Trophoblast cell (in vitro differentiated cells and primary cell): ENCODE measurements at regions not wholly inside any gene's neighbourhood (a gene's known extent, or its start where the extent isn't known, plus 50 kb on each side); places are given as distances from the start of the nearest gene placed in this dataset.

Experiments used
- DNase-seq, 2 donors: peaks; one replicate each; pipeline ENCODE4 v3.0.0-alpha.2; 2016
- H2AFZ ChIP-seq: 2 replicates; pipeline ENCODE4 v1.6.1; 2013; ENCODE audit warnings: low read length, moderate library complexity, mild to moderate bottlenecking; ENCODE audit not compliant: insufficient read depth, poor library complexity
- H2AK5ac ChIP-seq: 2 replicates; pipeline ENCODE4 v1.6.1; 2013; ENCODE audit warnings: mild to moderate bottlenecking, low read length
- H2BK120ac ChIP-seq: 2 replicates; pipeline ENCODE4 v1.6.1; 2013; ENCODE audit warnings: low read length, mild to moderate bottlenecking, moderate library complexity; ENCODE audit not compliant: insufficient read depth, poor library complexity
- H2BK12ac ChIP-seq: 2 replicates; pipeline ENCODE4 v1.6.1; 2013; ENCODE audit warnings: mild to moderate bottlenecking, low read length, moderate library complexity
- H2BK5ac ChIP-seq: 2 replicates; pipeline ENCODE4 v1.6.1; 2013; ENCODE audit warnings: low read length, low read depth, moderate library complexity, mild to moderate bottlenecking; ENCODE audit not compliant: poor library complexity
- H3K14ac ChIP-seq: 2 replicates; pipeline ENCODE4 v1.6.1; 2013; ENCODE audit warnings: mild to moderate bottlenecking, low read length
- H3K18ac ChIP-seq: 2 replicates; pipeline ENCODE4 v1.6.1; 2013; ENCODE audit warnings: mild to moderate bottlenecking, low read length
- H3K23ac ChIP-seq: 2 replicates; pipeline ENCODE4 v1.6.1; 2013; ENCODE audit warnings: low read length
- H3K27ac ChIP-seq: 2 replicates; pipeline ENCODE4 v1.5.1; 2013; ENCODE audit warnings: low read depth, mild to moderate bottlenecking, inconsistent platforms, low read length, moderate library complexity
- H3K27me3 ChIP-seq: 2 replicates; pipeline ENCODE4 v1.6.1; 2013; ENCODE audit warnings: inconsistent platforms, mild to moderate bottlenecking, low read length, moderate library complexity; ENCODE audit not compliant: insufficient read depth
- H3K36me3 ChIP-seq, 2 experiments: 1 replicate in 1 of 2; 2 replicates in 1 of 2; pipeline ENCODE4 v1.6.1; 2013; ENCODE audit warnings: low read length in 2 of 2, mild to moderate bottlenecking in 2 of 2, moderate library complexity in 1 of 2; ENCODE audit not compliant: insufficient read depth in 2 of 2, control insufficient read depth in 1 of 2
- H3K4ac ChIP-seq: 2 replicates; pipeline ENCODE4 v1.6.1; 2013; ENCODE audit warnings: low read depth, mild to moderate bottlenecking, low read length, moderate library complexity
- H3K4me1 ChIP-seq, 2 experiments: 1 replicate in 1 of 2; 2 replicates in 1 of 2; pipeline ENCODE4 v1.6.1; 2013; ENCODE audit warnings: low read length in 2 of 2, mild to moderate bottlenecking in 2 of 2, moderate library complexity in 1 of 2; ENCODE audit not compliant: insufficient read depth in 2 of 2, control insufficient read depth in 1 of 2
- H3K4me2 ChIP-seq: 2 replicates; pipeline ENCODE4 v1.6.1; 2013; ENCODE audit warnings: inconsistent platforms, mild to moderate bottlenecking, low read length, moderate library complexity
- H3K4me3 ChIP-seq: 2 replicates; pipeline ENCODE4 v1.5.1; 2013; ENCODE audit warnings: mild to moderate bottlenecking, low read depth, low read length, inconsistent platforms
- H3K79me1 ChIP-seq: one replicate; pipeline ENCODE4 v1.6.1; 2013; ENCODE audit warnings: low read length
- H3K79me2 ChIP-seq: 2 replicates; pipeline ENCODE4 v1.6.1; 2013; ENCODE audit warnings: low read length, mild to moderate bottlenecking; ENCODE audit not compliant: control insufficient read depth, insufficient read depth, poor library complexity
- H3K9ac ChIP-seq: 2 replicates; pipeline ENCODE4 v1.6.1; 2013; ENCODE audit warnings: mild to moderate bottlenecking, low read length
- H3K9me3 ChIP-seq: 2 replicates; pipeline ENCODE4 v1.6.1; 2013; ENCODE audit warnings: low read depth, mild to moderate bottlenecking, control low read depth, inconsistent platforms, low read length; ENCODE audit not compliant: insufficient read depth
- H4K12ac ChIP-seq: 2 replicates; pipeline ENCODE4 v1.6.1; 2013; ENCODE audit warnings: low read depth, mild to moderate bottlenecking, low read length, moderate library complexity
- H4K8ac ChIP-seq: 2 replicates; pipeline ENCODE4 v1.6.1; 2013; ENCODE audit warnings: low read depth, mild to moderate bottlenecking, low read length, moderate library complexity
- H4K91ac ChIP-seq: one replicate; pipeline ENCODE4 v1.6.1; 2013; ENCODE audit warnings: low read depth, mild to moderate bottlenecking, low read length, moderate library complexity
- WGBS: extraction: QIAGEN DNeasy Blood & Tissue Kit; methylation state at CpG from one replicate; pipeline ENCODE4 v1.1.7; 2013; ENCODE audit warnings: missing lambda C conversion rate; ENCODE audit not compliant: insufficient read length, insufficient coverage; ENCODE audit errors: extremely low coverage; 5-methylcytosine and 5-hydroxymethylcytosine counted together

GRCh38 chr2:14194233-14194632, 438.3 kb upstream of the LRATD1 start:
- H4K91ac ChIP-seq: no peak overlapping the region
- no peak overlapping the region for H3K18ac ChIP-seq
- H3K14ac ChIP-seq: no peak overlapping the region
- no peak overlapping the region for H2BK5ac ChIP-seq
- H3K27ac ChIP-seq: no peak overlapping the region
- H4K8ac ChIP-seq: no peak overlapping the region
- no peaks in the 10 kb centered on the region for H3K79me2 ChIP-seq
- no peak overlapping the region for H2BK120ac ChIP-seq
- H2AK5ac ChIP-seq: no peak overlapping the region
- no peaks in the 10 kb centered on the region for H3K4me1 ChIP-seq
- no peak overlapping the region for H3K4me2 ChIP-seq
- no peak overlapping the region for H2BK12ac ChIP-seq
- no peak overlapping the region for H3K23ac ChIP-seq
- DNase-seq: no peak
- WGBS: no CpG with 5 or more reads among the region's 1 CpG
- no peak overlapping the region for H3K4me3 ChIP-seq
- no peaks in the 10 kb centered on the region for H3K36me3 ChIP-seq
- no peaks in the 10 kb centered on the region for H3K79me1 ChIP-seq
- no peaks in the 10 kb centered on the region for H3K9me3 ChIP-seq
- no peaks in the 10 kb centered on the region for H3K27me3 ChIP-seq
- no peak overlapping the region for H2AFZ ChIP-seq
- no peak overlapping the region for H3K4ac ChIP-seq
- no peak overlapping the region for H3K9ac ChIP-seq
- H4K12ac ChIP-seq: no peak overlapping the region

- Histone ChIP-seq H3K27ac (no peak overlapping the region), H2BK12ac (no peak overlapping the region), H3K14ac (no peak overlapping the region), H3K23ac (no peak overlapping the region), H4K91ac (no peak overlapping the region), H4K8ac (no peak overlapping the region), H3K9ac (no peak overlapping the region), H3K9me3 (no peaks in the 10 kb centered on the region), H3K4me2 (no peak overlapping the region), H3K79me1 (no peaks in the 10 kb centered on the region), H3K4ac (no peak overlapping the region), H3K79me2 (no peaks in the 10 kb centered on the region), H3K18ac (no peak overlapping the region), H3K4me1 (no peaks in the 10 kb centered on the region), H2BK5ac (no peak overlapping the region), H4K12ac (no peak overlapping the region), H2AK5ac (no peak overlapping the region), H2BK120ac (no peak overlapping the region), H3K27me3 (no peaks in the 10 kb centered on the region), H2AFZ (no peak overlapping the region), H3K36me3 (no peaks in the 10 kb centered on the region), H3K4me3 (no peak overlapping the region)
- no CpG with 5 or more reads among the region's 2 CpGs for WGBS
- no peak for DNase-seq
Measured at GRCh38 chr2:14197293-14197692, 435.2 kb upstream of the LRATD1 start.

GRCh38 chr2:14199040-14199439, 433.5 kb upstream of the LRATD1 start:
- H2BK5ac ChIP-seq: no peak overlapping the region
- H3K27me3 ChIP-seq: no peaks in the 10 kb centered on the region
- H3K4me2 ChIP-seq: no peak overlapping the region
- no peaks in the 10 kb centered on the region for H3K79me2 ChIP-seq
- no peak overlapping the region for H2AFZ ChIP-seq
- no peaks in the 10 kb centered on the region for H3K9me3 ChIP-seq
- H4K91ac ChIP-seq: no peak overlapping the region
- no peak overlapping the region for H3K4ac ChIP-seq
- no peak overlapping the region for H3K9ac ChIP-seq
- no peak overlapping the region for H3K18ac ChIP-seq
- WGBS: no CpG with 5 or more reads among the region's 3 CpGs
- no peaks in the 10 kb centered on the region for H3K36me3 ChIP-seq
- H2BK120ac ChIP-seq: no peak overlapping the region
- H3K23ac ChIP-seq: no peak overlapping the region
- H3K79me1 ChIP-seq: no peaks in the 10 kb centered on the region
- H4K8ac ChIP-seq: no peak overlapping the region
- no peak overlapping the region for H4K12ac ChIP-seq
- H3K14ac ChIP-seq: no peak overlapping the region
- H3K4me1 ChIP-seq: no peaks in the 10 kb centered on the region
- H3K4me3 ChIP-seq: no peak overlapping the region
- no peak overlapping the region for H2AK5ac ChIP-seq
- no peak for DNase-seq
- no peak overlapping the region for H3K27ac ChIP-seq
- H2BK12ac ChIP-seq: no peak overlapping the region

GRCh38 chr2:14219306-14219705, 413.2 kb upstream of the LRATD1 start:
- H4K91ac ChIP-seq: no peak overlapping the region
- no peak overlapping the region for H3K27ac ChIP-seq
- no peaks in the 10 kb centered on the region for H3K79me2 ChIP-seq
- H3K36me3 ChIP-seq: no peaks in the 10 kb centered on the region
- H3K23ac ChIP-seq: no peak overlapping the region
- no peak overlapping the region for H2AK5ac ChIP-seq
- H2BK5ac ChIP-seq: no peak overlapping the region
- no peak overlapping the region for H4K12ac ChIP-seq
- no peak overlapping the region for H2BK12ac ChIP-seq
- H4K8ac ChIP-seq: no peak overlapping the region
- no peak for DNase-seq
- H3K79me1 ChIP-seq: no peaks in the 10 kb centered on the region
- no peak overlapping the region for H3K4ac ChIP-seq
- H3K27me3 ChIP-seq: no peaks in the 10 kb centered on the region
- H3K4me3 ChIP-seq: no peak overlapping the region
- no peak overlapping the region for H2AFZ ChIP-seq
- no peak overlapping the region for H3K18ac ChIP-seq
- no peak overlapping the region for H3K9ac ChIP-seq
- no CpG with 5 or more reads among the region's 3 CpGs for WGBS
- H3K14ac ChIP-seq: no peak overlapping the region
- no peaks in the 10 kb centered on the region for H3K4me1 ChIP-seq
- H2BK120ac ChIP-seq: no peak overlapping the region
- H3K9me3 ChIP-seq: no peaks in the 10 kb centered on the region
- no peak overlapping the region for H3K4me2 ChIP-seq
